ENCODE measurements at regions not wholly inside any gene's neighbourhood (a gene's known extent, or its start where the extent isn't known, plus 50 kb on each side); places are given as distances from the start of the nearest gene placed in this dataset.

- Histone ChIP-seq H3K9me3 (no peaks in the 10 kb centered on the region), H3K4me3 (no peak overlapping the region), H3K36me3 (replicated peaks in 1 of 2; ENCODE audit: insufficient read depth in 1 of 2, low read depth in 2 of 2) (no peaks in the 10 kb centered on the region), H3K27ac (no peak overlapping the region), H3K4me1 (no peaks in the 10 kb centered on the region), H3K27me3 (no peaks in the 10 kb centered on the region)
- WGBS, 2 donors, result 9 to 11% methylated on average over 1 of the region's 1 CpG
- DNase-seq (no peak), ATAC-seq (no peak)
- intact Hi-C loops (cut with DNase I), result no loop called here
- no peak for TF ChIP-seq POLR2A (IDR thresholded peaks at IDR 0.05)
- TF ChIP-seq CTCF (IDR thresholded peaks at IDR 0.05), result no peak
Measured at GRCh38 chr6:155561257-155561965, 105.8 kb upstream of the NOX3 start.

- no peaks in the 10 kb centered on the region for H3K9me3 ChIP-seq
- H3K4me1 ChIP-seq, result no peaks in the 10 kb centered on the region
- H3K36me3 ChIP-seq (replicated peaks in 1 of 2; ENCODE audit: insufficient read depth in 1 of 2, low read depth in 2 of 2), result no peaks in the 10 kb centered on the region
- no peak overlapping the region for H3K4me3 ChIP-seq
- WGBS, 2 donors, result 52 to 79% methylated on average over 4 of the region's 4 CpGs
- intact Hi-C loops (cut with DNase I), result no loop called here
- DNase-seq (no peak), ATAC-seq (no peak)
- no peaks in the 10 kb centered on the region for H3K27me3 ChIP-seq
- TF ChIP-seq CTCF (IDR thresholded peaks at IDR 0.05), result no peak
- no peak for TF ChIP-seq POLR2A (IDR thresholded peaks at IDR 0.05)
- no peak overlapping the region for H3K27ac ChIP-seq
Measured at GRCh38 chr6:155549928-155550327, 94.3 kb upstream of the NOX3 start.

- DNase-seq, result no peak
- Histone ChIP-seq H3K27me3 (no peaks in the 10 kb centered on the region), H3K4me3 (no peak overlapping the region), H3K36me3 (replicated peaks in 1 of 2; ENCODE audit: insufficient read depth in 1 of 2, low read depth in 2 of 2) (no peaks in the 10 kb centered on the region), H3K27ac (no peak overlapping the region), H3K9me3 (no peaks in the 10 kb centered on the region), H3K4me1 (no peaks in the 10 kb centered on the region)
- intact Hi-C loops (cut with DNase I), result no loop called here
- no peak for ATAC-seq
- 75 to 77% methylated on average over 9 of the region's 9 CpGs for whole genome bisulfite sequencing, 2 donors
- TF ChIP-seq POLR2A (IDR thresholded peaks at IDR 0.05) (no peak), CTCF (IDR thresholded peaks at IDR 0.05) (no peak)
Measured at GRCh38 chr6:155549028-155549798, 93.6 kb upstream of the NOX3 start.

- no peak for ATAC-seq
- no peaks in the 10 kb centered on the region for H3K36me3 ChIP-seq (replicated peaks in 1 of 2; ENCODE audit: insufficient read depth in 1 of 2, low read depth in 2 of 2)
- no peaks in the 10 kb centered on the region for H3K9me3 ChIP-seq
- TF ChIP-seq POLR2A (IDR thresholded peaks at IDR 0.05), result no peak
- TF ChIP-seq CTCF (IDR thresholded peaks at IDR 0.05), result no peak
- no peaks in the 10 kb centered on the region for H3K27me3 ChIP-seq
- intact Hi-C loops (cut with DNase I), result no loop called here
- 73 to 77% methylated on average over 4 of the region's 4 CpGs for WGBS, 2 donors
- DNase-seq, result no peak
- no peak overlapping the region for H3K4me3 ChIP-seq
- no peaks in the 10 kb centered on the region for H3K4me1 ChIP-seq
- H3K27ac ChIP-seq, result no peak overlapping the region
Measured at GRCh38 chr6:155548576-155548975, 92.9 kb upstream of the NOX3 start.

Data from body of pancreas (tissue), 4 donors.